CD14-positive monocyte (primary cell): ENCODE measurements at regions not wholly inside any gene's neighbourhood (a gene's known extent, or its start where the extent isn't known, plus 50 kb on each side); places are given as distances from the start of the nearest gene placed in this dataset.

Source experiments
- DNase-seq, 3 donors: peaks; one replicate each; pipeline ENCODE4 v3.0.0-alpha.2; 2011 to 2022
- H2AFZ ChIP-seq: 2 replicates; pipeline ENCODE4 v1.6.0; 2012; ENCODE audit warnings: mild to moderate bottlenecking, low read depth, low read length, inconsistent platforms; ENCODE audit not compliant: insufficient read depth, poor library complexity, severe bottlenecking
- H3K27ac ChIP-seq, 2 donors: 1 replicate in 1 of 2; 2 replicates in 1 of 2; pipeline ENCODE4 v1.5.1; 2012 to 2013; ENCODE audit warnings: low read length in 2 of 2, control low read depth in 1 of 2, inconsistent platforms in 1 of 2, low read depth in 1 of 2, mild to moderate bottlenecking in 1 of 2
- H3K27me3 ChIP-seq, 2 donors: one replicate each; pipeline versions ENCODE4 v1.6.0 to v1.6.1; 2011 to 2013; ENCODE audit warnings: low read length in 2 of 2; ENCODE audit not compliant: control insufficient read depth in 2 of 2, insufficient read depth in 2 of 2
- H3K36me3 ChIP-seq, 2 donors: replicated peaks in 1 of 2; 1 replicate in 1 of 2; 2 replicates in 1 of 2; pipeline versions ENCODE4 v1.5.1 to v1.6.1; 2012 to 2013; ENCODE audit warnings: low read length in 2 of 2, control low read depth in 1 of 2, inconsistent platforms in 1 of 2, mild to moderate bottlenecking in 1 of 2; ENCODE audit not compliant: insufficient read depth in 2 of 2, control insufficient read depth in 1 of 2
- H3K4me1 ChIP-seq, 2 donors: 1 replicate in 1 of 2; 2 replicates in 1 of 2; pipeline versions ENCODE4 v1.5.1 to v1.6.1; 2012 to 2013; ENCODE audit warnings: low read length in 2 of 2, control low read depth in 1 of 2, inconsistent platforms in 1 of 2, mild to moderate bottlenecking in 1 of 2, moderate library complexity in 1 of 2; ENCODE audit not compliant: insufficient read depth in 2 of 2, control insufficient read depth in 1 of 2
- H3K4me2 ChIP-seq: replicated peaks from 2 replicates; pipeline ENCODE3; 2012; ENCODE audit warnings: low read length, moderate library complexity, mild to moderate bottlenecking; ENCODE audit not compliant: poor library complexity, severe bottlenecking; ENCODE audit errors: extremely low read depth
- H3K4me3 ChIP-seq, 3 experiments: fragments of 200-600 bp in 1 of 3; sonication (generic) in 1 of 3; replicated peaks in 1 of 3; 1 replicate in 2 of 3; 2 replicates in 1 of 3; pipeline ENCODE4 v1.5.1; 2011 to 2013; ENCODE audit warnings: low read length in 3 of 3, mild to moderate bottlenecking in 3 of 3, control low read depth in 2 of 3, low read depth in 2 of 3, inconsistent platforms in 1 of 3, moderate library complexity in 1 of 3
- H3K79me2 ChIP-seq: 2 replicates; pipeline ENCODE4 v1.6.0; 2012; ENCODE audit warnings: mild to moderate bottlenecking, control low read depth, inconsistent platforms, low read length, moderate library complexity; ENCODE audit not compliant: insufficient read depth
- H3K9ac ChIP-seq: 2 replicates; pipeline ENCODE4 v1.6.0; 2017; ENCODE audit warnings: low read length, mild to moderate bottlenecking; ENCODE audit not compliant: insufficient read depth, poor library complexity, severe bottlenecking
- H3K9me3 ChIP-seq, 2 donors: replicated peaks in 1 of 2; 1 replicate in 1 of 2; 2 replicates in 1 of 2; pipeline versions ENCODE4 v1.5.1 to v1.6.1; 2012 to 2013; ENCODE audit warnings: low read length in 2 of 2, control low read depth in 1 of 2; ENCODE audit not compliant: control insufficient read depth in 1 of 2, insufficient read depth in 1 of 2
- H4K20me1 ChIP-seq: 2 replicates; pipeline ENCODE4 v1.6.0; 2012; ENCODE audit warnings: mild to moderate bottlenecking, low read length, control low read depth, moderate library complexity; ENCODE audit not compliant: insufficient read depth
- H3K27ac Mint-ChIP-seq, 7 donors: one replicate each; pipeline ENCODE4 v1.8.0; 2020; ENCODE audit warnings: mild to moderate bottlenecking in 7 of 7, mixed read lengths in 7 of 7, moderate library complexity in 6 of 7, inconsistent platforms in 2 of 7
- H3K27me3 Mint-ChIP-seq, 3 donors: one replicate each; pipeline ENCODE4 v1.8.0; 2021 to 2022; ENCODE audit warnings: low read depth in 3 of 3, mild to moderate bottlenecking in 3 of 3, mixed read lengths in 3 of 3, moderate library complexity in 3 of 3, inconsistent platforms in 1 of 3
- H3K36me3 Mint-ChIP-seq, 2 donors: one replicate each; pipeline ENCODE4 v1.8.0; 2020; ENCODE audit warnings: mixed read lengths in 2 of 2, inconsistent platforms in 1 of 2, mild to moderate bottlenecking in 1 of 2
- H3K4me1 Mint-ChIP-seq: one replicate; pipeline ENCODE4 v1.8.0; 2020; ENCODE audit warnings: mild to moderate bottlenecking, mixed read lengths
- H3K4me3 Mint-ChIP-seq, 2 donors: one replicate each; pipeline ENCODE4 v1.8.0; 2020; ENCODE audit warnings: mild to moderate bottlenecking in 2 of 2, mixed read lengths in 2 of 2, moderate library complexity in 1 of 2
- H3K9me3 Mint-ChIP-seq, 7 donors: one replicate each; pipeline ENCODE4 v1.8.0; 2020 to 2022; ENCODE audit warnings: mixed read lengths in 7 of 7, mild to moderate bottlenecking in 6 of 7, moderate library complexity in 6 of 7, inconsistent platforms in 2 of 7
- WGBS: methylation state at CpG from one replicate; pipeline ENCODE4 v1.1.5; 2013; ENCODE audit warnings: missing lambda C conversion rate; ENCODE audit not compliant: insufficient coverage; 5-methylcytosine and 5-hydroxymethylcytosine counted together
- intact Hi-C, 2 donors: fragments of 100-400 bp; cut with micrococcal nuclease; formaldehyde crosslinking; loops; one replicate each; pipeline versions ENCODE4 v1.15.0 to v1.15.1; 2023
- TF ChIP-seq, protein P1 (sequence below): fragments of 200-600 bp; IDR thresholded peaks from one replicate; pipeline ENCODE4 v1.8.0; 2022; ENCODE audit warnings: antibody characterized with exemption, mild to moderate bottlenecking

DNA sequence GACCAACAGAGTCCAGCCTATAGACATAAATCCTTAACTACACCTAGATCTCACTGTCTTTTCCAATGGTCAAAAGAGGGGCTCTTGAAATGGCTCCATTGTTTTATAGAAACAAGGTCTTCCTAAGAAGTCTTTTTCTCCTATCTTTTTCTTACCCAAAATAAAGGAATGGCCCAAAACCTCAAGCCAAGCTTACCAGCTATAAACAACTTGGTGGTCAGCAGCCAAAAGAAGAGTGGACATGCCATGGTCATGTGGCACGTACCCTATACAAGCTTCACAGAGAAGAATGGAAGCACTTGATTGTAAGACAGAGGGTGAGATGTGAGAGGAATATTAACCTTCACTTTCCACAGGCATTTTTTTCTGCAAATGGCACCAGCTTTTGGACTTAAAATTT lies 82.1 kb upstream of the GNAO1 start:
- Histone ChIP-seq H2AFZ (no peak overlapping the region), H4K20me1 (no peaks in the 10 kb centered on the region), H3K36me3 (no peaks in the 10 kb centered on the region), H3K9ac (no peak overlapping the region), H3K27ac (no peak overlapping the region), H3K4me3 (no peak overlapping the region), H3K4me1 (no peaks in the 10 kb centered on the region), H3K9me3 (no peaks in the 10 kb centered on the region), H3K79me2 (no peaks in the 10 kb centered on the region), H3K4me2 (no peak overlapping the region), H3K27me3 (peaks cover 0 to 2% of the 10 kb centered on the region in 2 donors)
- Mint-ChIP-seq H3K36me3 (no peaks in the 10 kb centered on the region), H3K4me3 (no peak overlapping the region), H3K27ac (no peak overlapping the region), H3K27me3 (peaks cover 2 to 9% (median 7%) of the 10 kb centered on the region in 3 donors), H3K9me3 (peaks cover 0 to 5% (median 0%) of the 10 kb centered on the region in 7 donors), H3K4me1 (no peaks in the 10 kb centered on the region)
- TF ChIP-seq, protein P1, sequence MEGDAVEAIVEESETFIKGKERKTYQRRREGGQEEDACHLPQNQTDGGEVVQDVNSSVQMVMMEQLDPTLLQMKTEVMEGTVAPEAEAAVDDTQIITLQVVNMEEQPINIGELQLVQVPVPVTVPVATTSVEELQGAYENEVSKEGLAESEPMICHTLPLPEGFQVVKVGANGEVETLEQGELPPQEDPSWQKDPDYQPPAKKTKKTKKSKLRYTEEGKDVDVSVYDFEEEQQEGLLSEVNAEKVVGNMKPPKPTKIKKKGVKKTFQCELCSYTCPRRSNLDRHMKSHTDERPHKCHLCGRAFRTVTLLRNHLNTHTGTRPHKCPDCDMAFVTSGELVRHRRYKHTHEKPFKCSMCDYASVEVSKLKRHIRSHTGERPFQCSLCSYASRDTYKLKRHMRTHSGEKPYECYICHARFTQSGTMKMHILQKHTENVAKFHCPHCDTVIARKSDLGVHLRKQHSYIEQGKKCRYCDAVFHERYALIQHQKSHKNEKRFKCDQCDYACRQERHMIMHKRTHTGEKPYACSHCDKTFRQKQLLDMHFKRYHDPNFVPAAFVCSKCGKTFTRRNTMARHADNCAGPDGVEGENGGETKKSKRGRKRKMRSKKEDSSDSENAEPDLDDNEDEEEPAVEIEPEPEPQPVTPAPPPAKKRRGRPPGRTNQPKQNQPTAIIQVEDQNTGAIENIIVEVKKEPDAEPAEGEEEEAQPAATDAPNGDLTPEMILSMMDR = no peak
- no CpG with 5 or more reads among the region's 1 CpG for WGBS
- DNase-seq = no peak
- intact Hi-C loops = no loop called here

DNA sequence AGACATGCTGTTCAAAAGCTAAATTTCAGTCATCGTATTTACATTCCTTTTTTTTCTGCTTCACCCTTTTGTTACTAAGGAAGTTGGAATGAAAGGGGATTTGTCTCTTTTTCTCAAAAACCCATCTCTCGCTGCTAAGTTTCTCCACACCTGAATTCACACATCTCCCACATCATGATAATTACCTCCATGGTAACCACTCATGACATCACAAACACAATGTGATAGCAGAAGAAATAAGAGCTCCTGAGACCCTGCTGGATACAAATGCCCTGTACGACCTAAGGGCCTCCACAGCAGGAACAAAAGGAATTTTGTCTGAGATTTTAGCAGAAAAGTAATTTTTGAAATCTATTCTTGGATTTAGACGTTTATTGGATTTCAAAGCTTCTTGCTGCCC lies 82.6 kb upstream of the GNAO1 start:
- H3K27me3 ChIP-seq = peaks cover 0 to 2% of the 10 kb centered on the region in 2 donors
- no peak for DNase-seq
- no peak overlapping the region for H3K4me3 ChIP-seq
- no peaks in the 10 kb centered on the region for H3K9me3 ChIP-seq
- no peak overlapping the region for H2AFZ ChIP-seq
- no peaks in the 10 kb centered on the region for H3K79me2 ChIP-seq
- Mint-ChIP-seq H3K4me3 (no peak overlapping the region), H3K9me3 (peaks cover 0 to 5% (median 0%) of the 10 kb centered on the region in 7 donors), H3K36me3 (no peaks in the 10 kb centered on the region), H3K27me3 (peaks cover 2 to 9% (median 7%) of the 10 kb centered on the region in 3 donors), H3K4me1 (no peaks in the 10 kb centered on the region), H3K27ac (no peak overlapping the region)
- no peaks in the 10 kb centered on the region for H3K4me1 ChIP-seq
- no peak overlapping the region for H3K4me2 ChIP-seq
- H4K20me1 ChIP-seq = no peaks in the 10 kb centered on the region
- TF ChIP-seq, protein P1 = no peak
- 86% methylated on average over 1 of the region's 4 CpGs for WGBS
- intact Hi-C loops = no loop called here
- H3K36me3 ChIP-seq = no peaks in the 10 kb centered on the region
- no peak overlapping the region for H3K27ac ChIP-seq
- H3K9ac ChIP-seq = no peak overlapping the region
